HUES6 (cell line): ENCODE measurements at regions not wholly inside any gene's neighbourhood (a gene's known extent, or its start where the extent isn't known, plus 50 kb on each side); places are given as distances from the start of the nearest gene placed in this dataset.
"Not testable (repeated sequence)": the region's sequence is repeated elsewhere in the genome, so short reads cannot be mapped to it uniquely, and the experiment has no call there.

ENCODE experiments used
- H3K27ac ChIP-seq: 2 replicates; pipeline ENCODE4 v1.7.0; 2013; ENCODE audit warnings: low read depth, mild to moderate bottlenecking, low read length, inconsistent platforms
- H3K27me3 ChIP-seq: 2 replicates; pipeline ENCODE4 v1.6.1; 2013; ENCODE audit warnings: low read length; ENCODE audit not compliant: control insufficient read depth, insufficient read depth
- H3K36me3 ChIP-seq: 2 replicates; pipeline ENCODE4 v1.6.1; 2013; ENCODE audit warnings: low read length; ENCODE audit not compliant: control insufficient read depth, insufficient read depth
- H3K4me1 ChIP-seq: 2 replicates; pipeline ENCODE4 v1.6.1; 2013; ENCODE audit warnings: low read length; ENCODE audit not compliant: control insufficient read depth, insufficient read depth
- H3K4me3 ChIP-seq: 2 replicates; pipeline ENCODE4 v1.5.1; 2013; ENCODE audit warnings: low read depth, low read length
- H3K9ac ChIP-seq: one replicate; pipeline ENCODE4 v1.6.1; 2013; ENCODE audit warnings: mild to moderate bottlenecking, low read length
- H3K9me3 ChIP-seq: 2 replicates; pipeline ENCODE4 v1.6.1; 2013; ENCODE audit warnings: low read depth, low read length; ENCODE audit not compliant: control insufficient read depth, insufficient read depth

DNA sequence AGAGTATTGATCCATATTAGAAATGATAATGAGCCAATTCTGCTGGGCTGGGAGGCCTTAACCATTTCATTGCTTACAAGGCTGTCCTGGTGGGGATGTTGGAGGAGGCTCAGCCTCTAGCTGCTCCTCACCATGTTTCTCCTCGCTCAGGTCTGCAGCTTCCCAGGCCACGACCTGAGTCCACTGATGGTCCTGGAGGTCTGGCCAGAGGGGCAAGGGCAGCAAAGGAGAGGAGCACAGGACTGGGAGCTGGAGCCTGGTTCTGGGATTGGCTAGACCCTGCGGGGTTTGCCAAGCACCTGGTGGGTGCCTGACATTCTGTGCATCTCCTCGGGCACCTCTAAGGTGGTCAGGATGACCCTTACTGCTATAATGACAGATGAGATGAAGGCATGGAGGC, 92.6 kb downstream of the KIF26A start:
- H3K9ac ChIP-seq, result no peak overlapping the region
- H3K4me1 ChIP-seq, result peaks cover 7% of the 10 kb centered on the region
- H3K9me3 ChIP-seq, result peaks cover 56% of the 10 kb centered on the region
- H3K4me3 ChIP-seq, result no peak overlapping the region
- no peak overlapping the region for H3K27ac ChIP-seq
- H3K36me3 ChIP-seq, result no peaks in the 10 kb centered on the region
- H3K27me3 ChIP-seq, result no peaks in the 10 kb centered on the region

DNA sequence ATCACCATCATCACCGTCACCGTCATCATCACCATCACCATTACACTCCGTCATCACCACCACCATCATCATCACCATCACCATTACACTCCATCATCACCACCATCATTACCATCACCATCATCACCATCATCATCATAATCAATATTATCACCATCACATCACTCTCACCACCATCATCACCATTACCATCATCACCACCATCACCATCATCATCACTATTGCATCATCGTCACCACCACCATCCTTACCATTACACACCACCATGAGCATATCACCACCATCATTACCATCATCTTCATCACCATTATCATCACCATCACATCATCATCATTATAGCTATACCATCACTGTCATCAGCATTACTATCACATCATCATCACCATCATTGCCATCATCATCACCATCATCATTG, 93.7 kb downstream of the KIF26A start:
- Histone ChIP-seq H3K4me3 (no peak overlapping the region), H3K27ac (no peak overlapping the region), H3K9me3 (peaks cover 61% of the 10 kb centered on the region), H3K4me1 (no peaks in the 10 kb centered on the region), H3K27me3 (no peaks in the 10 kb centered on the region), H3K9ac (no peak overlapping the region), H3K36me3 (no peaks in the 10 kb centered on the region)

DNA sequence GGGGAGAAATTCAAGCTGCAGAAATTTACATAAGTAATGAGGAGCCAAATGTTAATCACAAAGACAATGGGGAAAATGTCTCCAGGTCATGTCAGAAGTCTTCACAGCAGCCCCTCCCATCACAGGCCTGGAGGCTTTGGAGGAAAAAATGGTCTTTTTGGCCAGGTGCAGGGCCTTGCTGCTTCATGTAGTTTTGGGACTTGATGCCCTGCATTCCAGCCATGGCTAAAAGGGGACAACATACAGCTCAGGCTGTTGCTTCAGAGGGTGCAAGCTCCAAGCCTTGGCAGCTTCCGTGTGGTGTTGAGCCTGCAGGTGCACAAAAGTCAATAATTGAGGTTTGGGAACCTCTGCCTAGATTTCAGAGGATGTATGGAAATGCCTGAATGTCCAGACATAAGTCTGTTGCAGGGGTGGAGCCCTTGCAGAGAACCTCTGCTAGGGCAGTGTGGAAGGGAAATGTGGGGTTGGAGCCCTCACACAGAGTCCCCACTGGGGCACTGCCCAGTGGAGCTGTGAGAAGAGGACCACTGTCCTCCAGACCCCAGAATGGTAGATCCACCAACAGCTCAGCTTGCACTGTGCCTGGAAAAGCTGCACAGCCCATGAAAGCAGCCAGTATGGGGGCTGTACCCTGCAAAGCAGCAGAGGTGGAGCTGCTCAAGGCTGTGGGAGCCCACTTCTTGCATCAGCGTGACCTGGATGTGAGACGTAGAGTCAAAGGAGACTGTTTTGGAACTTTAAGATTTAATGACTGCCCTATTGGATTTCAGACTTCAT, 95.8 kb downstream of the KIF26A start:
- not testable (repeated sequence) for H3K36me3 ChIP-seq, H3K4me3 ChIP-seq, H3K27me3 ChIP-seq, H3K27ac ChIP-seq, H3K9ac ChIP-seq, H3K4me1 ChIP-seq
- peaks cover 59% of the 10 kb centered on the region for H3K9me3 ChIP-seq

DNA sequence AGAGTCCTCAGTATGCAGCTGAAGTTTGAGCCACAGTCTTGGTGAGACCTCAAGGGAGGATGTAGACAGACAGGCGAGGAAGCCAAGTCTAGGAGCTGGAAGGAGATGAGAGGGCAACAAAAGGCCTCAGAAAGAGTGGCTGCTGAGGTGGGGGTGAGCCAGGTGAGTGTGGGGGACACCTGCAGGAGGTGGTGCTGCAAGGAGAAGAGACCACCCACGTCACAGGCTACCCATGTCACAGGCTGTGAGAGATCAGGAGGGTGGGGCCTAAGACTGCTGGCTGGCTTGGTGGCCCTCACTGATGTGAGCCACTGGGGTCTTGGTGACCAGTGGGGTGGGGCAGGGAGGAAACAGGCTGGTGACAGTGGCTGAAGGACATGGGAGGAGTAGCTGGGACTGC, 97.3 kb downstream of the KIF26A start:
- Histone ChIP-seq H3K27ac (no peak overlapping the region), H3K27me3 (no peaks in the 10 kb centered on the region), H3K4me1 (peaks cover 7% of the 10 kb centered on the region; the same call in 1 of the 2 replicates), H3K36me3 (no peaks in the 10 kb centered on the region), H3K9me3 (peaks cover 59% of the 10 kb centered on the region), H3K4me3 (no peak overlapping the region), H3K9ac (no peak overlapping the region)

DNA sequence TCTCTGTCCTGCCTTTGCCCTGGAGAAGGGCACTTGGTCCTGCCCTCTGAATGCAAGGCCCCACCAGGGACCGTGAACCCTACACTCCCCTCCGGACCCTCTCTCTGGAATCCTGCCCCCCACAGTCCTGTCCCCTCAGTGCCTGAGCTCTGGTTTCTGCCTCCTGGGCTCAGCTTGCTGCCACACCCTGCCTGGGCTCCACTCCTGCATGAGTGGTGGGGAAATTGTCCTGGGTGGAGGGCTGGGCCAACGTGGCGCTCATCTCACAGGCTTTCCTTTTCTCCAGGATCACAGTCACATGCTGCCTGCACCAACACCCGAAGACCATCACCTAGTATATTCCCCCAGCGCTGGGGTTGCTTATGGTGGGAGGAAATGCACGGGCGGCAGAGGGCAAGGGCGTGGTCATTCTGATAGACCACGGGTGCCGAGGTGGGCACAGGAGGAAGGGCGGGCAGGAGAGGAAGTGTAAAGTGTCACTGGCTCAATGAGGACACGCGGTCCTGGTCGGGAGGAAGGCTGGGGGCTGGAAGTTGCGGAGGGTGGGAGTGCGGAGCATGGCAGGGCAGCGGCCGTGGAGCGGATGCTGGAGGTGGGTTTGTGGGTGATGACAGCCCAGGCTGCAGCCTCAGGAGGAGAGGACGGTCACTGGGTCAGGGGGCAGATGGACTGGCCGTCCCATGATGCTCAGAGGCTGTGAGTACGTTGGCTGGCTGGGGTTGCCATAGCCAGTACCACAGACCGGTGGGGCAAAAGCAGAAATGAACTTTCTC, 99.5 kb downstream of the KIF26A start:
- Histone ChIP-seq H3K4me1 (peaks cover 7% of the 10 kb centered on the region; the same call in 1 of the 2 replicates), H3K4me3 (no peak overlapping the region), H3K27ac (no peak overlapping the region), H3K27me3 (no peaks in the 10 kb centered on the region), H3K9ac (no peak overlapping the region), H3K36me3 (no peaks in the 10 kb centered on the region), H3K9me3 (peaks cover 46% of the 10 kb centered on the region)

DNA sequence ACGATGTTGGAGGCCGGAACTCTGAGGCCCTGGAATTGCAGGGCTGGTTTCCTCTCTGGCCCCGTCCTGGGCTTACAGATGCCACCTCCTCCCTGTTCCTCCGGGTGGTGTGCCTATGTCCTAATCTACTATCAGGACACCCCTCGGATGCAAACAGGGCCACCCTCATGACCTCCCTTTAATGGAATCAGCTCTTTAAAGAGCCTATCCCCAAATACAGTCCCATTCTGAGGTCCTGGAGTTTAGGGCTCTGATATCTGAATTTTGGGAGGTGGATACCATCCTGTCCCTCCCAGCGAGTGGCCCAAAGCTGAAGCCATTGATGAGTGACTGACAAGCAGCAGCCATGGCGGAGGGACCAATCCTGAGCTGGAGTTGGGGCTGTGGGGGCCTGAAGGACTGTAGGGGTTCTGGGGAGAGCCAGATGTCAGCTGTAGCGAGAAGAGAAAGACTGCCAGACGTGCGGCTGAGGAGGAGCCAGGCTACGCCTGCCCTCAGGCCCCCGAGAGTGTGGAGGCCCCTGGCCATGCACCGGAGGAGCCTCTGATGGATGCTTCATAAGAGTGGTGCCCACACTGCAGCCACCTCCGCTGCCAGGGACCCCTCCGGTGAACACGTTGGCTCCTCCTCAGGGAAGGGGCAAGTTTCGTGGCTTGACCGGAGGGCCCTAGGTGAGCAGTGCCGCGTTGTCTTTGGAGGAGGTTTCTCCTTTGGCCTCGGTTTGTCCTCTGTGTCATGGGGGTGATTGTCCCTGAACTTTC, 100.2 kb downstream of the KIF26A start:
- H3K27ac ChIP-seq, result no peak overlapping the region
- H3K4me1 ChIP-seq, result peaks cover 7% of the 10 kb centered on the region; the same call in 1 of the 2 replicates
- no peaks in the 10 kb centered on the region for H3K27me3 ChIP-seq
- H3K36me3 ChIP-seq, result no peaks in the 10 kb centered on the region
- no peak overlapping the region for H3K9ac ChIP-seq
- no peak overlapping the region for H3K4me3 ChIP-seq
- peaks cover 45% of the 10 kb centered on the region for H3K9me3 ChIP-seq

DNA sequence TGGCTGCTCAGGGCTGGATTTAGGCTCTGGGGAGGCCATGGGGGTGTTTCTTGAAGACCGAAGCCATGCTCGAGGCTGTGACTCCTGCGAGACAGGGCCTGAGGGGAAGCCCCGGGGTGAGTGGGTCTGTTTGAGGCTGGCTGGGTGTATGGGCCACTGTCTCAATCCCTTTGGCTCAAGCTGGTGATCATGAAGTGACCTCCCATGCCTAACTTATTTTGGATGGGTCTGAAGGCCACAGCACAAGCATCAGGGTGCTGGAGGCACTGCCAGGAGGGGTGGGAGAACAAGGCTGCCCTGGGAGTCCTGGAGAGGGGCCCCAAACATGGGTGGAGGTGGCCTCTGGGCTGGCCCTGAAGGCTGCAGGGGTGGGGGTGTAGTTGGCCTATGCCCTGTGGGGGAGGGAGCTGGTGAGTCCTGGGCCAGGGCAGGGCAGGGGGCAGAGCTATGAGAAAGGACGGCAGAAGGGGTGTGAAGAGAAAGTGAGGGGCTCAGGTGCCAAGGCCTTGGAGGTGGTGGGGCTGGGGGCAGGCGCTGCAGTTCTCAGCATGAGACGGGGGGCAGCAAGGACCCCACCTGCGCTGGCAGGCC, 100.9 kb downstream of the KIF26A start:
- peaks cover 42% of the 10 kb centered on the region for H3K9me3 ChIP-seq
- H3K9ac ChIP-seq, result no peak overlapping the region
- no peaks in the 10 kb centered on the region for H3K27me3 ChIP-seq
- H3K4me1 ChIP-seq, result peaks cover 7% of the 10 kb centered on the region; the same call in 1 of the 2 replicates
- H3K27ac ChIP-seq, result no peak overlapping the region
- no peak overlapping the region for H3K4me3 ChIP-seq
- no peaks in the 10 kb centered on the region for H3K36me3 ChIP-seq

DNA sequence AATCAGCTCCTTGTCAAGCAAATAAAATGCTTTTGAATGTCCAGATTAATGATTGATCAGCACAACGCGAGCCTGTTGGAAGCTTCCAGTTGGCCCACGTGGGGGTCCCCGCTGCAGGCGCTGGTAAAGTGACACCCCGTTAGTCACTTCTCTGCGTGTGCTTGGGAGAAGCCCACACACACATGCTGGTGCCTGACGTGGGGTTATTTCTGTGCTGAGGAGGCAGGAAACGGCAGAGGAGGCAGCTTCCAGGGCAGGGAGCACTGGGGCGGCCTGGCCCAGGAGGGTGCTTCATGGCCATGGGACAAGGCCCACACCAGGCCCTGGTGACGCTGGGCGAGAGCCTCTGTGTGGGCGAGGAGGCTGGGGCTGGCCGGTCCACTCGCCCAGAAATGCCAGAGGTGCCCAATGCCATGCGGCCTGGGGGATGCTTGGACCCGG, 101.5 kb downstream of the KIF26A start:
- no peak overlapping the region for H3K27ac ChIP-seq
- no peaks in the 10 kb centered on the region for H3K36me3 ChIP-seq
- no peaks in the 10 kb centered on the region for H3K27me3 ChIP-seq
- H3K9me3 ChIP-seq, result peaks cover 41% of the 10 kb centered on the region
- peaks cover 7% of the 10 kb centered on the region; the same call in 1 of the 2 replicates for H3K4me1 ChIP-seq
- H3K4me3 ChIP-seq, result no peak overlapping the region
- no peak overlapping the region for H3K9ac ChIP-seq

DNA sequence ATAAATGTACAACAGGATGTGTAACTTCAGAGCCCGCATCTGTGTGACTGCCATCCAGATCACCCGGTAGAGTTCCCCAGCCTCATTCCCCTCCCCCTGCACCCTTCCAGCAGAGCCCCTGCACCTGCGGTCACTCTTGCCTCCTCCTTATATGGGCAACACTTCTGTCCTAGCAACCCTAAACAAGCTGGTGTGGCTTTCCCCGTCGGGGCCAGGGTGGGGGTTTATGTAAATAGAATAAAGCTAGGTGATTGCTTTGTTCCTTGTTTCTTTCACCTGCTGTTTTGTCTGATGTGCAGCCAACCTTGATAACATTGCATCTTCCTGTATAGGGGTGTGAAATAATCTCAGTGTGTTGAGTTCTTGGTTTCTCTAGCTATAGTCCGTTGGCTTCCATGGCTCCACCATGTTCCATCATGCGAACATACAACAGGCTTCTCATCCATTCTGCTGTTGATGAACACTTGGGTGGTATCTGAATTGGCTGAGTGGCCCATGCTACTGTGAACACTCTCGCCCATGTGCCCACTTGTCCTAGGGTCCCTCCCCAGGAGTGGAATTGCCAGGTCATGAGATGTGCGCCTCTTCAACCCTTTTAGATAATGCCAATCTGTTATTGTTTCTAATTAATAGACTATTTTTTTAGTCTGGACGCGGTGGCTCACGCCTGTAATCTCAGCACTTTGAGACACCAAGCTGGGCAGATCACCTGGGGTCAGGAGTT, 102.2 kb downstream of the KIF26A start:
- Histone ChIP-seq H3K27me3 (no peaks in the 10 kb centered on the region), H3K36me3 (no peaks in the 10 kb centered on the region), H3K9me3 (peaks cover 41% of the 10 kb centered on the region), H3K4me3 (no peak overlapping the region), H3K9ac (no peak overlapping the region), H3K27ac (no peak overlapping the region), H3K4me1 (peaks cover 7% of the 10 kb centered on the region; the same call in 1 of the 2 replicates)

DNA sequence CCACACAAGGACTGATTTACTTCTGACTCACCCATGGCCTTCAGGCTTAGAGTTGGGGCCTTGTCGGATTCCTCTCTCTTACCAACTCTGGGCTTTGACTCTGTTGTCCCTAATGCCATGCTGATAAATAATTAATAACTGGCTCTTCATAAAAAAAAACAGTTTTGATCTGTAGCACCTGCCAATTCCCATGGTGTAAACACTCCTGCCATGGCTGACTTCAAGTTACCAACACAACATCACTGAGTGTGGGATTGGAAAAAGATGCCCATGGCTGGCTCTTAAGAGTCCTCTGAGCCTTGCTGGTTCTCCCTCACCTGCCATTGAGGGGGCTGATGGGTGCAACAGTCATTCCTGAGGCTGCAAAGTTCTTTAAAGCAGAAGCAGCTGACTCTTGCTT, 104.8 kb downstream of the KIF26A start:
- Histone ChIP-seq H3K4me3 (no peak overlapping the region), H3K27me3 (no peaks in the 10 kb centered on the region), H3K4me1 (peaks cover 7% of the 10 kb centered on the region; the same call in 1 of the 2 replicates), H3K27ac (no peak overlapping the region), H3K9ac (no peak overlapping the region), H3K9me3 (peaks cover 28% of the 10 kb centered on the region), H3K36me3 (no peaks in the 10 kb centered on the region)
